ENCODE measurements at regions not wholly inside any gene's neighbourhood (a gene's known extent, or its start where the extent isn't known, plus 50 kb on each side); places are given as distances from the start of the nearest gene placed in this dataset.

- Mint-ChIP-seq H3K4me1 (no peaks in the 10 kb centered on the region), H3K9me3 (peaks cover 0 to 9% (median 0%) of the 10 kb centered on the region in 9 donors), H3K27me3 (peaks cover 1 to 7% (median 5%) of the 10 kb centered on the region in 5 donors), H3K36me3 (peaks cover 0 to 2% (median 0%) of the 10 kb centered on the region in 3 donors), H3K27ac (no peak overlapping the region), H3K4me3 (no peak overlapping the region)
- DNase-seq (no peak), ATAC-seq (no peak)
- POLR2A ChIA-PET: no interaction called here
Observed at GRCh38 chr5:124843596-124843899, 97.1 kb upstream of the ZNF608 start.

DNA sequence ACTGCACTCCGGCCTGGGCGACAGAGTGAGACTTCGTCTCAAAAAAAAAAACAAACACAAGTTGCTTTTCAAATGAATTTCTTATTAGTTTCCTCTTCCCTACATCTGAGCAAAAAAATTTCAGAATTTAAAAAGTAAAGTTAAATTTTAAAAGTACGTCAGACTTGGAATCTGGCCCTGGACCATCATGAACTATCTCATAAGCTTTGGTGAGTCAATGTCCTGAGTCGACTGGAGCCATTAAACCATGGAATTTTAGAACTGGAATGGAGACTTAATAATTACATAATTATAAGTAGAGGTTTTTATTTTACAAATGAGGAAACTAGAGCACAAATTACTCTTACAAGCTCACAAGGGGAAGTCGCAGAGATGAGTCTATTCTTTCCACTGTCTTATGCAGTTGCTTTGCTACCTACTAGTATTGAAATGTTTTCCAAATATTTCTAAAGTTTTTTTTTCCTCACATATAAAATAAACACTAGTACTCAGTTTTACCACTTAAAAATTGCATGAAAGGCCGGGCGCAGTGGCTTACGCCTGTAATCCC is 98.0 kb upstream of the ZNF608 start:
- POLR2A ChIA-PET: no interaction called here

DNA sequence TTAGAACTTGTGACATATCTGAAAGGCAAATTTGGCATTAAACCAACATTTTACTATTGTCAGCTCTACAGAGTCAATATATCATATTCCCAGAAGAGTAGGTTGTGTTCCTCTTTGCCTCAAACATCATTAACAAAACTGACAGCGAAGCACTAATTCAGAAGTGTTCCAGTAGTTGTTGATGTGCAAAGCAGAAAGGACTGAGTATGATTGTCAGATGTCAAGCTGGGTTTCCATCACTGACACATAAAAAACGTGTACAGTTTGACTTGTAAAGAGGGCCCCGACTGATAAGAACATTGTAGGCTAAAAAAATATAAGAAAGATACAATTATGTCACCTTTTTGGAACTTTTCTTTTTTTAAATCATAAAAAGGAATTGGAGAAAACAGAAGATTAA is 101.5 kb upstream of the ZNF608 start:
- ATAC-seq (no peak), DNase-seq (no peak)
- H3K9me3 Mint-ChIP-seq: peaks cover 0 to 9% (median 0%) of the 10 kb centered on the region in 9 donors
- no peak overlapping the region for H3K4me3 Mint-ChIP-seq
- H3K4me1 Mint-ChIP-seq: peaks cover 0 to 11% (median 0%) of the 10 kb centered on the region in 4 donors
- H3K36me3 Mint-ChIP-seq: no peaks in the 10 kb centered on the region
- no peak overlapping the region for H3K27ac Mint-ChIP-seq
- POLR2A ChIA-PET: no interaction called here
- peaks cover 1 to 6% (median 3%) of the 10 kb centered on the region in 5 donors for H3K27me3 Mint-ChIP-seq

More for the DNA sequence above, 98.0 kb upstream of the ZNF608 start:
- Mint-ChIP-seq H3K27me3 (peaks cover 1 to 7% (median 5%) of the 10 kb centered on the region in 5 donors), H3K4me3 (no peak overlapping the region), H3K4me1 (peaks cover 0 to 8% (median 0%) of the 10 kb centered on the region in 4 donors), H3K27ac (no peak overlapping the region), H3K36me3 (peaks cover 0 to 2% (median 0%) of the 10 kb centered on the region in 3 donors), H3K9me3 (peaks cover 0 to 9% (median 0%) of the 10 kb centered on the region in 9 donors)
- ATAC-seq (no peak), DNase-seq (no peak)

DNA sequence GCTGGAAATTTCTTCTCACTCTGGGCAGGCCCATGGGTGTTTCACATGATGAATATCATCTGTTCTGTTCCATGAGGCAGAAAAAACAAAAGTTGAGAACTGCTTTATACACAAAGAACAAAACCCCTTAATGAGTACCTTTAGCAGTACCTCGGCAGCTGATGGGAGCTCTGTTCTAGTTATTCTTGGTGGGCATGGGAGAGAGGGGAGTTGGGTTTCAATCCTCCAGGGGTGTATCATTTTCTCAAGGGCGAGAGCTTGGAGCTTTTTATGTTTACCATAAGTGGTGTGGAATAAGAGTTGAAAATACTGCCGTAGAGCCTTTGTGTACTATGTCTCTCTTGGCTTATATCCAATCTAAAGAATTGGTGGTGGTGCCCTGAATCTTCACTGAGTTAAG is 103.3 kb upstream of the ZNF608 start:
- DNase-seq (no peak), ATAC-seq (no peak)
- Mint-ChIP-seq H3K36me3 (no peaks in the 10 kb centered on the region), H3K27ac (no peak overlapping the region), H3K4me3 (no peak overlapping the region), H3K9me3 (peaks cover 0 to 9% (median 0%) of the 10 kb centered on the region in 9 donors), H3K27me3 (peaks cover 0 to 6% (median 2%) of the 10 kb centered on the region in 5 donors), H3K4me1 (peaks cover 0 to 11% (median 0%) of the 10 kb centered on the region in 4 donors)
- POLR2A ChIA-PET: no interaction called here

DNA sequence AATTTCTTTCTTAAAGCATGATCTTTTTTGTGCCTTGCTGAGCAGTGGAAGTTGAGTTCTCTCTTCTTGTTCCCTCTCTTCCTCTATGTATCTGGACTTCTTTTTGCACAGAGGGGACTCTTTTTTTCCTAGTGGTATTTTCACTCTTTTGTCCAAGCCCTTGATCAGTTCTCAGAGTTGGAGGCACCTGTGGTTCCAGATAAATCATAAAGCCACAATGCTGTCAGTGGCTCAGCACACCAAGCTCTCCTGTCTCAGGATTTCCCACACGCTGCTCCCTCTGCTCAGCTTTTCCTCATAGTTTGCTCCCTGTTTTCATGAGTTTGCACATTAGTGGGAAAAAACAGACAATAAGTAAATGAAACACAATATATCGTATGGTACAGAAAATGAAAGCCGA is 110.3 kb upstream of the ZNF608 start:
- no peak for ATAC-seq
- DNase-seq: no peak
- Mint-ChIP-seq H3K36me3 (no peaks in the 10 kb centered on the region), H3K9me3 (peaks cover 0 to 3% (median 0%) of the 10 kb centered on the region in 9 donors), H3K4me1 (peaks cover 0 to 11% (median 0%) of the 10 kb centered on the region in 4 donors), H3K4me3 (no peak overlapping the region), H3K27me3 (peaks cover 0 to 4% (median 0%) of the 10 kb centered on the region in 5 donors), H3K27ac (no peak overlapping the region)
- POLR2A ChIA-PET: no interaction called here

DNA sequence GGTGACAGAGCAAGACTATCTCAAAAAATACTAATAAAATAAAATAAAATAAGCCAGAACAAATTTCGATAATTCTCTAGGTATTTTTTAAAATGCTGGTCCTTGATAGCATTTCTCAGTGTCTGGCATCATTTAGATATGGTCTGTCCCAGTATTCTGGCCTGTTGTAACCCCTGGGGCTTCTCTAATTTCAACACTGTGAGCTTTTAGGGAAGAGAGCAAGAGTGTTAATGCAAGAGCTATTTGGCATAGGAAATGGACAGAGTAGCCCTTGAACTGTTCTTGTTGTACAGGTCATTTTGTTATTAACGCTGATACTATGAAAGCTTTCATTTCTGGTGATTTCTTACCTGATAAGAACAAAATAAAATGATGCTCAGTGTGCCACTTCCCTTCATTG is 112.2 kb upstream of the ZNF608 start:
- no peaks in the 10 kb centered on the region for H3K36me3 Mint-ChIP-seq
- H3K27me3 Mint-ChIP-seq: peaks cover 0 to 5% (median 0%) of the 10 kb centered on the region in 5 donors
- no peak for DNase-seq
- H3K4me1 Mint-ChIP-seq: peaks cover 0 to 11% (median 0%) of the 10 kb centered on the region in 4 donors
- POLR2A ChIA-PET: no interaction called here
- H3K9me3 Mint-ChIP-seq: peaks cover 0 to 4% (median 0%) of the 10 kb centered on the region in 9 donors
- H3K4me3 Mint-ChIP-seq: no peak overlapping the region
- no peak for ATAC-seq
- no peak overlapping the region for H3K27ac Mint-ChIP-seq

GRCh38 chr5:124859027-124859426 is 112.6 kb upstream of the ZNF608 start:
- Mint-ChIP-seq H3K27ac (no peak overlapping the region), H3K27me3 (peaks cover 0 to 5% (median 0%) of the 10 kb centered on the region in 5 donors), H3K36me3 (no peaks in the 10 kb centered on the region), H3K4me1 (peaks cover 0 to 11% (median 0%) of the 10 kb centered on the region in 4 donors), H3K4me3 (no peak overlapping the region), H3K9me3 (peaks cover 0 to 4% (median 0%) of the 10 kb centered on the region in 9 donors)
- DNase-seq (peak in 1 of 10 donors; percentile 3), ATAC-seq (no peak)
- POLR2A ChIA-PET: no interaction called here

DNA sequence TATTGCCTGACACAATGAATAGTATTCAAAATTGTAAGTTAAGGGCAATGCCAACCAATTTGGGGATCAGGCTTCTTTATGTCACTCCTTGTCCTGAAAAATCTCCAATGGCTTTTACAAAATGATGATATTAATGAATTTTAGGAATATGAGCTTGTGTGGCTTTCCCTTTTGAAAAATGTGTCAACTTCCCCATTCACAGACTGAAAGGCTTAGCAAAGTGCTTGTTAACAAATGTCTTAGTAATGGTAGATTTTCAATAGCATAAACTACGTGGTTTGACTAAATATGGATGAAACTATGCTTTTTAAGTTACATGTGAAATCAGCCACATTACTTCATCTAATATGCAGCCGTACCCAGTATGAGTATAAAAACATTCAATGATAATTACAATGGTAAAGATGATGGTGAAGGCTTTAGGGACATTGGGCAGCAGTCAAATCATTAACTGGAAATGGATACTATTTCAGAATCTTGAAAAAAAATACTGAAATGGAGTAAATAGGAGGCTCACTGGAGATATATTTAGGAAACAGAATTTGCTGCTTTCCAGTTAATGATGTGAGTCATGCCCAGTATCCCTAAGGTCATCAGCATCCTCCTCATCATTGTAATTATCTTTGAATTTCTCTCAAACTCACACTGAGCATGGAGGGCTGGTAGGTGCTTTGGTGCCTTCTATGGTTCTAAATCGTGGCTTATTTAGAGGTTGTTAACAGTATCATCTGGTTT is 113.3 kb upstream of the ZNF608 start:
- Mint-ChIP-seq H3K27ac (no peak overlapping the region), H3K4me1 (peaks cover 0 to 11% (median 0%) of the 10 kb centered on the region in 4 donors), H3K27me3 (peaks cover 0 to 5% (median 0%) of the 10 kb centered on the region in 5 donors), H3K36me3 (no peaks in the 10 kb centered on the region), H3K4me3 (no peak overlapping the region), H3K9me3 (peaks cover 0 to 6% (median 0%) of the 10 kb centered on the region in 9 donors)
- no peak for DNase-seq
- no peak for ATAC-seq
- POLR2A ChIA-PET: no interaction called here

DNA sequence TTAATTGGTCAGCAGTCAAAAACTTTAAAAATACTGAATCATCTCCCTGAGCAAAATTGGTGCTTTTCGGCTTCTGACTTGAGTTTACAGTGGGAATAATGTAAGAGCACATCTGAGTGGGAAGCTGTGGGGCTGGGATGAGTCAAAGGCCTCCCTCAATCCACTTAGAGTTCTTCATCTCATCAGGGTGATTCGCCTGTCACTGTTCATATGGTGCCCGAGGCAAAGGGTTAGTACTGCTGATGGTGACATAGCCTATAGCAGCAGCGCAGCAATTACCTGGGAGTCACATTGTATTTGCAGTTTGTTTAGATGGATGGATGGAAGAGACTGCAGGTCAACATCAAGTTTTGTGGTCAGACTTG is 113.8 kb upstream of the ZNF608 start:
- Mint-ChIP-seq H3K27me3 (peaks cover 0 to 5% (median 0%) of the 10 kb centered on the region in 5 donors), H3K27ac (peak overlapping the region in 1 of 10 donors; percentile 56), H3K4me3 (no peak overlapping the region), H3K9me3 (peaks cover 0 to 6% (median under 1%) of the 10 kb centered on the region in 9 donors), H3K4me1 (peaks cover 0 to 14% (median 0%) of the 10 kb centered on the region in 4 donors), H3K36me3 (no peaks in the 10 kb centered on the region)
- ATAC-seq: no peak
- no peak for DNase-seq
- POLR2A ChIA-PET: no interaction called here

GRCh38 chr5:124865066-124865465 is 118.6 kb upstream of the ZNF608 start:
- peaks cover 0 to 28% (median 5%) of the 10 kb centered on the region in 9 donors for H3K9me3 Mint-ChIP-seq
- no peak overlapping the region for H3K4me3 Mint-ChIP-seq
- H3K27me3 Mint-ChIP-seq: peaks cover 0 to 3% (median 0%) of the 10 kb centered on the region in 5 donors
- H3K27ac Mint-ChIP-seq: peak overlapping the region in 2 of 10 donors; percentile 8 to 26
- POLR2A ChIA-PET: no interaction called here
- DNase-seq (no peak), ATAC-seq (no peak)
- no peaks in the 10 kb centered on the region for H3K36me3 Mint-ChIP-seq
- H3K4me1 Mint-ChIP-seq: peaks cover 0 to 30% (median 3%) of the 10 kb centered on the region in 4 donors

- H3K27me3 Mint-ChIP-seq: peaks cover 0 to 3% (median 0%) of the 10 kb centered on the region in 5 donors
- POLR2A ChIA-PET: no interaction called here
- DNase-seq (no peak), ATAC-seq (no peak)
- H3K9me3 Mint-ChIP-seq: peaks cover 0 to 28% (median 2%) of the 10 kb centered on the region in 9 donors
- no peaks in the 10 kb centered on the region for H3K36me3 Mint-ChIP-seq
- H3K27ac Mint-ChIP-seq: peak overlapping the region in 2 of 10 donors; percentile 8 to 26
- H3K4me3 Mint-ChIP-seq: no peak overlapping the region
- H3K4me1 Mint-ChIP-seq: peaks cover 0 to 30% (median 3%) of the 10 kb centered on the region in 4 donors
Observed at GRCh38 chr5:124865603-124866354, 119.3 kb upstream of the ZNF608 start.

DNA sequence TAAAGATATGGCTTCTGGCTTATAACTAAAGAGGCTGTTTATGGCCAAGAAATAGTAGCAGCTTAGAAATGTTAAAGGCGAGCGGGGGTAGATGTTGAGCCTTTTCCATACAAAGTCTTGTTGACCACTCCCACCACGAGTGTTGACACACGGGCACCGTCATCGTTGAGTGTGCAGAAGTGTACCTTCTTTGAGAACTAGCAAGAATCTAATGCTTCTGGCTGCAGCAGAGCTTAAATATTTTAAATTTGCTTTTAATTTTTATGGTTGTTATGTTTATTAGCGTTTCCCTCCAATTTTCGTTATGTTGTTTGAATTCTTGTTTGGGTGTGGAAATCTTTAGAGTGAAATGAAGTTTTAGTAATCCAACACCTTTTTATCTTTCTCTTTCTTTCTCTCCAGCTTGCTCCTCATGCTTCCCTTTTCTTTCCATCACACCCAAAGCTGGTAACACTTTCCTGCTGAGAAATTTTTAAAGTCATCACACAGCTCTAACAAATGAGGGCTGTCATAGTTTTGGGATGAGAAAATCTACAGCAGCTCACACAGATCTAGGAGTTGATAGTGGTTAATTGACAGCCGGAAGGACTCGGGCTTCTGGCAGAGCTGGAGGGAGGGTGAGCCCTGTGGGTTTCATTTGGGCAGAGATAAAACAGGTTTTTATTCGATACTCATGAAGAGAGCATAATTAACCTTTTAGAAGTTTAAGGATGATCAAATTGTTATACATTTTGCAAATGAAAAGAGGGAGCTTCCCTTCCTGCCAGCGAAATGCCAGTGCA is 120.1 kb upstream of the ZNF608 start:
- POLR2A ChIA-PET: no interaction called here
- no peaks in the 10 kb centered on the region for H3K36me3 Mint-ChIP-seq
- peaks cover 0 to 28% (median 2%) of the 10 kb centered on the region in 9 donors for H3K9me3 Mint-ChIP-seq

More for the DNA sequence above, 120.1 kb upstream of the ZNF608 start:
- DNase-seq (no peak), ATAC-seq (no peak)
- Mint-ChIP-seq H3K27me3 (peaks cover 0 to 3% (median 0%) of the 10 kb centered on the region in 5 donors), H3K4me1 (peaks cover 0 to 30% (median 3%) of the 10 kb centered on the region in 4 donors), H3K27ac (peak overlapping the region in 1 of 10 donors; percentile 11), H3K4me3 (peak overlapping the region in 2 of 10 donors; percentile 0 to 7)
